GM12874 (cell line): ENCODE measurements at regions not wholly inside any gene's neighbourhood (a gene's known extent, or its start where the extent isn't known, plus 50 kb on each side); places are given as distances from the start of the nearest gene placed in this dataset.

Experiments used
- TF ChIP-seq, protein P1 (sequence below): IDR thresholded peaks from 2 replicates; pipeline ENCODE4 v1.5.1; 2011; ENCODE audit warnings: low read depth, mild to moderate bottlenecking, control low read depth, low read length, moderate library complexity; ENCODE audit not compliant: insufficient read depth

DNA sequence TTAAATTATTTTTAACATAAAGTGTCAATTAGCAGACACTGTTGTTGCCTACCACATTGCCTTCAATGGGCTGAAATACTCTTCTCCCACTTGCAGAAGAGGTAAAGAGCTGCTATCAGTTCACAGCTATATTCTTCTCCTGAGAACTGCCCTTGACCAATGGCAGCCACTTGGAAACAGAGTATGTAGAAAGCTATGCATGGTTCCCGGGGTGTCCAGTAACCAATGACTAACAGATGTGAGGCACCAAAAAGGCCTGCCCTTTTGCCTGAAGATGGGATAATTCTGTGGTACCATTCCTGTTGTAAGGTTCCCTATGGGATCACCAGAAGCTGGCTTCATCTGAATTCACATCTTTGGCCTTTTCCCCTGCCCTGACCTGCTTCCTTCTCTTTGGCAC is 181.4 kb upstream of the MAP3K1 start:
- TF ChIP-seq, protein P1, sequence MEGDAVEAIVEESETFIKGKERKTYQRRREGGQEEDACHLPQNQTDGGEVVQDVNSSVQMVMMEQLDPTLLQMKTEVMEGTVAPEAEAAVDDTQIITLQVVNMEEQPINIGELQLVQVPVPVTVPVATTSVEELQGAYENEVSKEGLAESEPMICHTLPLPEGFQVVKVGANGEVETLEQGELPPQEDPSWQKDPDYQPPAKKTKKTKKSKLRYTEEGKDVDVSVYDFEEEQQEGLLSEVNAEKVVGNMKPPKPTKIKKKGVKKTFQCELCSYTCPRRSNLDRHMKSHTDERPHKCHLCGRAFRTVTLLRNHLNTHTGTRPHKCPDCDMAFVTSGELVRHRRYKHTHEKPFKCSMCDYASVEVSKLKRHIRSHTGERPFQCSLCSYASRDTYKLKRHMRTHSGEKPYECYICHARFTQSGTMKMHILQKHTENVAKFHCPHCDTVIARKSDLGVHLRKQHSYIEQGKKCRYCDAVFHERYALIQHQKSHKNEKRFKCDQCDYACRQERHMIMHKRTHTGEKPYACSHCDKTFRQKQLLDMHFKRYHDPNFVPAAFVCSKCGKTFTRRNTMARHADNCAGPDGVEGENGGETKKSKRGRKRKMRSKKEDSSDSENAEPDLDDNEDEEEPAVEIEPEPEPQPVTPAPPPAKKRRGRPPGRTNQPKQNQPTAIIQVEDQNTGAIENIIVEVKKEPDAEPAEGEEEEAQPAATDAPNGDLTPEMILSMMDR = no peak

- TF ChIP-seq, protein P1 = no peak
Measured at GRCh38 chr5:56632939-56633338, 182.4 kb upstream of the MAP3K1 start.

DNA sequence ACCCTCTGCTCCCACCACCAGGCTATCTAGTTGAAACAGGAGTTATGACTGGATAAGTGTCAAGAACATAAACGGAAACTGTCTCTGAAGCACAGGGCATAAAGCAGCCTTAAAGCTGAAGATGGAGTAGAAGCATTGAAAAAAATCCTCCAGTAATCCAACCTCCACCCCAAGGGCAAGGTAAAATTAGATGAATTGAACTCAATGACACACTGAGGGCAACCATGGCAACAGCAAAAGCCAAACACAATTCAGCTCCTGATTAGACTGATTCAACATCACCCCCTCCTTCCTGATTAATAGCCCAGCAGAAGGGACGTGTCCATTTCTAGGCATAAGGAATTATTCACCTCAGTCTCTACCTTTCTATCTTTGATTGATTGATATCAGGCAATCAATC is 183.2 kb upstream of the MAP3K1 start:
- TF ChIP-seq, protein P1 = no peak

GRCh38 chr5:56631719-56632118 is 183.6 kb upstream of the MAP3K1 start:
- TF ChIP-seq, protein P1 = no peak

- TF ChIP-seq, protein P1 = no peak
Measured at GRCh38 chr5:56625541-56625940, 189.8 kb upstream of the MAP3K1 start.

- TF ChIP-seq, protein P1 = no peak
Measured at GRCh38 chr5:56624751-56625150, 190.6 kb upstream of the MAP3K1 start.

DNA sequence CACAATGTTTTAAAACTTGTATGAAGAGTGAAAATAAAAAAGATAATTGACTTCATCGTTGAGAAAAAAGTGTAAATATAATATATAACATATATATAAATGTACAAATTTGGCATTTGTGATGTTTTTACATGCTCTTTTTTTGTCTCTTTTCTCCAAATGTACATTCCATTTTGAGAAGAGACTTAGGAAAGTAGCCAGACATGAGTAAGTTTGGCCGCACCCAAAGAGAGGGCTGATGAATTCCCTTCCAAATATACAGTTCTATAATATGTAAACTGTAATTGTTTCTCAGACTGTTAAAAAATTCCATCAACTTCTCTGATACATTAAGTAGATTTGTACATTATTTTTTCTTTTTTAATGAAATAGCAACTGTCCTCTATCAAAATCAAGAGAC is 193.2 kb upstream of the MAP3K1 start:
- TF ChIP-seq, protein P1 = no peak
